ENCODE measurements at regions not wholly inside any gene's neighbourhood (a gene's known extent, or its start where the extent isn't known, plus 50 kb on each side); places are given as distances from the start of the nearest gene placed in this dataset.

DNA sequence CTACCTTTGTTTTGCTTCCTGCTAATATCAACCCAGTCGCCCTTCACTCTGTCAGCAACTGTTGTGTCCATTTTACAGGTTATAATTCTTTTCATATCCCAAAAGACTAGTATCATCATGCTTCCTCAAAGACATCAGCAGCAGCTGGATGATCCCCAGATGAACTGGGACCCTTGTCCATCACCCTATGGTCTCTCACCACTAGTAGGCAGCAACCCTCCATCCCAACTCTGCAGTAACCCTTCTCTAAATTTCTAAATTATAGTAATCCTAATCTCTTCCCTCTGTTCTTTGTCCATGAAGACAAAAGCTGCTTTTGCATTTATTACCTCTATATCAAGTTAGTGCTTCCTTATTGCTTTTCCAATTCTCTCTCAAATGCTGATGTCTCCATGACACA, 1025.8 kb downstream of the FAM181B start:
- no peak for DNase-seq (ENCODE audit: low read depth, low spot score)
- in situ Hi-C loops (cut with HindIII; ENCODE audit: low sequenced_read_pairs): no loop called here
- TF ChIP-seq CTCF (IDR thresholded peaks at IDR 0.05; ENCODE audit: low read depth, low read length): peak; percentile 26
- H3K4me3 ChIP-seq (ENCODE audit: low read depth, low read length): no peak overlapping the region

DNA sequence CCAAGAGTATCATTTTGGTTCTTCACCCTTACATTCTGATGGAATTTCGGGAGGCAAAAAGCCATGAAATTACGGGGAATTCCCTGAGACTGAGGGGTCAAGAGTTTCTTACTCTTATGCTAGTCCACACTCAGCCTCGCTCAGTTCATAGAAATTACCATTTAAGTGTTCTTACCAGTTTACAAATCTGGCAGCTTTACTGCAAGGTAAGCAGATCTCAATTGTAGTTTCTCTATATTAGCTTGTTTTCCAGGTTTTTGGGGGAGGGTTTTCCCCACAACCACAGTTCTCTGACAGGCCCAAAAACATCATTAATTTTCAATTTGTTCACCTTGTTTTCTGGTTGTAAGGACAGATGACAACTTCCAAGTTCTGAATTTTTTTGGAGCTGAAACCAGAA, 1028.4 kb downstream of the FAM181B start:
- no peak for DNase-seq (ENCODE audit: low read depth, low spot score)
- in situ Hi-C loops (cut with HindIII; ENCODE audit: low sequenced_read_pairs): no loop called here
- TF ChIP-seq CTCF (IDR thresholded peaks at IDR 0.05; ENCODE audit: low read depth, low read length): no peak
- no peak overlapping the region for H3K4me3 ChIP-seq (ENCODE audit: low read depth, low read length)

- in situ Hi-C loops (cut with HindIII; ENCODE audit: low sequenced_read_pairs): no loop called here
- H3K4me3 ChIP-seq (ENCODE audit: low read depth, low read length): no peak overlapping the region
- DNase-seq (ENCODE audit: low read depth, low spot score): no peak
- no peak for TF ChIP-seq CTCF (IDR thresholded peaks at IDR 0.05; ENCODE audit: low read depth, low read length)
These were observed 1033.6 kb downstream of the FAM181B start for GRCh38 chr11:81700076-81700475.

DNA sequence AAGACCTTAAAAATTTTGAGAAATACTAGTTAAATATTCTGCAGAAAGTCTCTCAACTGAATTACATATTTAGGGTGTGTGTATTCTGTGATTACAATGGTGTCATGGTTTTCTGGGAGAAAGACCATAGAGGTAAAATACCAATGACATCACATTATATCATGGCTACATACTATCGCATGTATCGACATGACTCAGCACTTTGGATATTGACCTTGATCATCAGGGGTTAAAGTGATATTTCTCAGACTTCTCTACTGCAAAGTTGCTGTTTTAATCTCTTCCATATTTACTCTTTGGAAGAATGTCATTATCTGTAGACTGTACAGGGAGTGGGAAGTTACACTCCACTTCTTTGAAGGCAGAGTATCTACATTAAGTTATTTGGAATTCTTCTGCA, 1046.6 kb downstream of the FAM181B start:
- in situ Hi-C loops (cut with HindIII; ENCODE audit: low sequenced_read_pairs): no loop called here
- DNase-seq (ENCODE audit: low read depth, low spot score): no peak
- TF ChIP-seq CTCF (IDR thresholded peaks at IDR 0.05; ENCODE audit: low read depth, low read length): no peak
- H3K4me3 ChIP-seq (ENCODE audit: low read depth, low read length): no peak overlapping the region

GRCh38 chr11:81674211-81674610, 1059.5 kb downstream of the FAM181B start:
- no peak for DNase-seq (ENCODE audit: low read depth, low spot score)
- in situ Hi-C loops (cut with HindIII; ENCODE audit: low sequenced_read_pairs): no loop called here
- TF ChIP-seq CTCF (IDR thresholded peaks at IDR 0.05; ENCODE audit: low read depth, low read length): no peak
- no peak overlapping the region for H3K4me3 ChIP-seq (ENCODE audit: low read depth, low read length)

- DNase-seq (ENCODE audit: low read depth, low spot score): peak; percentile 47
- in situ Hi-C loops (cut with HindIII; ENCODE audit: low sequenced_read_pairs): no loop called here
- TF ChIP-seq CTCF (IDR thresholded peaks at IDR 0.05; ENCODE audit: low read depth, low read length): no peak
- no peak overlapping the region for H3K4me3 ChIP-seq (ENCODE audit: low read depth, low read length)
These were observed 1060.7 kb downstream of the FAM181B start for GRCh38 chr11:81673001-81673400.

GRCh38 chr11:81669935-81670543, 1063.6 kb downstream of the FAM181B start:
- in situ Hi-C loops (cut with HindIII; ENCODE audit: low sequenced_read_pairs): no loop called here
- no peak for DNase-seq (ENCODE audit: low read depth, low spot score)
- TF ChIP-seq CTCF (IDR thresholded peaks at IDR 0.05; ENCODE audit: low read depth, low read length): no peak
- no peak overlapping the region for H3K4me3 ChIP-seq (ENCODE audit: low read depth, low read length)
